ENCODE measurements at regions not wholly inside any gene's neighbourhood (a gene's known extent, or its start where the extent isn't known, plus 50 kb on each side); places are given as distances from the start of the nearest gene placed in this dataset.

DNA sequence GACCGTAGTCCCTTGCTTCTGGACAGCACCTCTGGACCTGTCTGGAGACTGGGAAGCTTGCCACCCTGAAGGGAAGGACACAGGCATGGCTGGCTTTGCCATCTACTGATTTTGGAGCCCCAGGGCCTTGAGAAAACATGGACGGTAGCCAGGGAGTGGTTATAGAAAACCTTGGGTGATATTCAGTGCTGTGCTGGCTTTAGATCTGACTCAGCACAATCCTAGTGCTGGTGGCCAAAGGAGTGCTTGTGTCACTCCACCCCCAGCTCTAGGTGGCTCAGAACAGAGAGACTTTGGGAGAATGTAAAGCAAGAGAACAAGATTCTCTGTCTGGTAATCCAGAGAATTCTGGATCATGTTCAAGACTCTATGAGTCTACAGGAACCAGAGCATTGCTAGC, 214.5 kb upstream of the IGF1 start:
- TF ChIP-seq POLR2A (IDR thresholded peaks at IDR 0.05) = no peak
- TF ChIP-seq, protein P1, sequence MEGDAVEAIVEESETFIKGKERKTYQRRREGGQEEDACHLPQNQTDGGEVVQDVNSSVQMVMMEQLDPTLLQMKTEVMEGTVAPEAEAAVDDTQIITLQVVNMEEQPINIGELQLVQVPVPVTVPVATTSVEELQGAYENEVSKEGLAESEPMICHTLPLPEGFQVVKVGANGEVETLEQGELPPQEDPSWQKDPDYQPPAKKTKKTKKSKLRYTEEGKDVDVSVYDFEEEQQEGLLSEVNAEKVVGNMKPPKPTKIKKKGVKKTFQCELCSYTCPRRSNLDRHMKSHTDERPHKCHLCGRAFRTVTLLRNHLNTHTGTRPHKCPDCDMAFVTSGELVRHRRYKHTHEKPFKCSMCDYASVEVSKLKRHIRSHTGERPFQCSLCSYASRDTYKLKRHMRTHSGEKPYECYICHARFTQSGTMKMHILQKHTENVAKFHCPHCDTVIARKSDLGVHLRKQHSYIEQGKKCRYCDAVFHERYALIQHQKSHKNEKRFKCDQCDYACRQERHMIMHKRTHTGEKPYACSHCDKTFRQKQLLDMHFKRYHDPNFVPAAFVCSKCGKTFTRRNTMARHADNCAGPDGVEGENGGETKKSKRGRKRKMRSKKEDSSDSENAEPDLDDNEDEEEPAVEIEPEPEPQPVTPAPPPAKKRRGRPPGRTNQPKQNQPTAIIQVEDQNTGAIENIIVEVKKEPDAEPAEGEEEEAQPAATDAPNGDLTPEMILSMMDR (IDR thresholded peaks at IDR 0.05) = no peak
- no peak for TF ChIP-seq EP300 (IDR thresholded peaks at IDR 0.05)
- no peak for TF ChIP-seq POLR2AphosphoS5 (IDR thresholded peaks at IDR 0.05)

All from gastroesophageal sphincter (tissue), 3 donors.